GM19328 (cell line): ENCODE measurements at regions not wholly inside any gene's neighbourhood (a gene's known extent, or its start where the extent isn't known, plus 50 kb on each side); places are given as distances from the start of the nearest gene placed in this dataset.

Experiments
- ATAC-seq: cut with Tn5 transposase; IDR thresholded peaks from one replicate; pipeline ENCODE4 v1.9.1; 2021; ENCODE audit warnings: mild to moderate bottlenecking, moderate library complexity; ENCODE audit not compliant: unreplicated experiment

DNA sequence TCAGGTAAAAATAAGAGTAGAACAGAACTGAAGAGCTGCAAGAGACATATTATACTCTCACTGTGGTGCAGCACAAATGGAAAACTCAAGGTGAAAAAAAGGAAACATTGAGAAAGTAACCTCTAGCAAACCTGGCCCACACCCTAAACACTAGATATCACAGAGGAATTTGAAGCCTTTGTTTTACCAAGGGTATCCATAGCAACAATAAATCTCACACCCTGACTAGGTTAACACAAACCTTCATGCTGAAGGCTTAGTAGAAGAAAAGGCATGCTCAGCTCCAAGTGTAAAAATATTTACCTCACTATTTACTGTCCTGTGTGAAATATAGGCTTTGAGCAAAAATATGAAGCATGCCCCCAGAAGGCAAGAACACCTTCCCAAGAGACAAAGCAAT is 61.9 kb upstream of the TAB3 start:
- no peak for ATAC-seq

DNA sequence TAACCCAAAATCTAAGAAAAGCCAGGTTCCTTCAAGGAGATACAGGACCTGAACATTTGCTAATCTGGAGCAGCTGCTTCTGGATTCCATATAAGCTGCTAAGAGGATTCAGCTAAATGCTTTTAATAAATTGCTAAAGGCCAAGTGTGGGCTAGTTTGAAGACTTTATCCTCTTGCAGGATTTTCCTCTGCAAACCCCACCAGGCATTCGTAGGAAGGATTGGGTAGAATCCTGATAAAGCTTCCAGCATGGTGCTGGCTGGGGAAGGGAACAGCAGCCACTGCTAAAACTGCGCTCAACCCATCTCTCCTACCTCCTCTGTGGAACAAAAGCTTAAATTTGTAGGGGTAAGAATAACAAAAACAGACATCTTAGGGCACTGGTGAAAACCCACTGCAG is 61.3 kb upstream of the TAB3 start:
- ATAC-seq: no peak

DNA sequence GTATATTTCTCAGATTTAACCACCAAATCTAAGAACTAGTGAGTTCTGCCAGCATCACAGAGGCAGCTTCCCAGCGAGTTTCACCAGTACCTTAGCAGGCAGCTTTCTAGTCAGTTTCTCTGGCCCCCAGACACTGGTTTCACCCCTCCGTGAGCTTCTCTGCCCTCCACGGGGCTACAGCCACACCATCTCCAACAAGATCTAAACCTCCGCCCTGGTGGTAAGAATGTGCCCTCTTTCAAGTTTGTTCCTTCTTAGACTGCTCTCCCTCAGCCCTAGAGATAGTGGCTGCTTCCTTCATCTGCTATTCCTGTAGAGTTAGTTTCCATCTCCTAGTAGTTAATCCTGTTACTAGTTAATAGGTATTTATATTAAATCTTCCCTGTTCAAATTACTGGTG is 60.5 kb upstream of the TAB3 start:
- ATAC-seq: no peak

DNA sequence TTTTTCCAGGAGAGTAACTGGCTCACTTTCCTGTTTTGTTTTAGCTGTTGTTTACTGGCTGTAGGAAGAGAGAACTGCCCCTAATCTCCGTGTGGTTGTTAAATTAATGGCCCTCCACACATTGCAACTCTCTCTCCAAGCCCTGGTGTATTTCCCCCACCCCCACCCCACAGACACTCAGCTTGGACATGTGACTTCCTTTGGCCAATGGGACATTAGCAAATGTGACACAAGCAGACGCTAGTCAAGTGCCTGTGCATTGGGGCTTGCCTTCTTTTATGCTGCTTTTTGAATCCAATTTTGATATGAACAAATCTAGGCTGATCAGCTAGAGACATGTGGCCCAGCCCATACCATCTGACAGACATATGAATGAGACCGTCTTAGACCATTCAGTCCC is 59.6 kb upstream of the TAB3 start:
- no peak for ATAC-seq

DNA sequence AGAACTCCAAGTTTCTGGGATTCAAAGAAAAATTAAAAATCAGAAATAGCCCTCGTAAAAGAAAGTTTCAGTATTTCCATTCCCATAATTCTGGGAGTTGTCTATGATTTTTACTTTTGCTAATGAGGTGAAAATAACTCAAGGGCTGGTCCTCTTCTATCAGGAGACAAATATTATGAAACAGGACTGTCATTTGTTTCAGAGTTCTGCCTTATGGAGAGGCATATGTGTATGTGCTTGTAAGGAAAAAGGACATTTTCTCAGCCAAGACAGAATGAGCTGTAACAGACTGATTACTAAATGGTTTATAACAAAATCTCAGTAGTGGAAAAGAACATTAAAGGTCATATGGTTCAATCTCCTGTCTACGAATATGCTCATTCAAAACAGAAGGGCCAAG is 59.0 kb upstream of the TAB3 start:
- ATAC-seq: no peak

DNA sequence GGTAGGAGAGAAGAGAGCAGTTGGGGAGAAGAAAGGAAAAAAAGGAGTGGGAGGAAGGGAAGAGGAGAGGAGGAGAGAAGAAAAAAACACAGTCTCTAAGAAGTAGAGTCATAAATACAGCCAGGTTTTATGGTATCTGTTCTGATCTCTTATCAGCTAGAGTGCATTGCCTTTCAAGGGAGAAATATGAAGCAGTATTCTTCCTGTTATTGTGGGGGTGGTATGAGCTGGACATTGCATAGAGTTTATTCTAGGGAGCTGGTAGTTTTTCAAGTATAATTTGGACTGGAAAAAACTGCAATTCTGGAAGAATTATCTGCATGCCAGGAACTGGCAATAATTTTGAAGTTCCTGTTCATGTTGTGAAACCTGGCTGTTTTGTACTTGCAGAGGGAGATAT is 54.9 kb upstream of the TAB3 start:
- ATAC-seq: no peak

DNA sequence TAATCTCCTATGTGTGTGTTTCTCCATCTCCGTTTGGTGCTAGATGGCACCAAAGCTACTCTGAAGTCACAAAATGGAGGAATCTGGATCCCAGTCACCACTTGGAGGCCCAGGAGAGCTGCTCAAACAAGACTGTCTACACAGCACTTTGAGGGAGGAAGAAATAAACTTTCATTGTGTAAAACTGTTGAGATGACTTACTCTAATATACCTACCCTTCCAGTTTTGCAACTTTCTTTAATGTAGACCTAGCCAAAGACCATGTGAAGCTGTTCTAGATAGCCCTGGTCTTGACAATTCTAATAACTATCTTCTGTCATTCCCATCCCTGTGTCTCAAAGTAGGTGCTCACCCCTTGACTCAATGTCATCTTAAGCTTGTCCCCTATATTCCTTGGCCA is 52.8 kb upstream of the TAB3 start:
- ATAC-seq: no peak

DNA sequence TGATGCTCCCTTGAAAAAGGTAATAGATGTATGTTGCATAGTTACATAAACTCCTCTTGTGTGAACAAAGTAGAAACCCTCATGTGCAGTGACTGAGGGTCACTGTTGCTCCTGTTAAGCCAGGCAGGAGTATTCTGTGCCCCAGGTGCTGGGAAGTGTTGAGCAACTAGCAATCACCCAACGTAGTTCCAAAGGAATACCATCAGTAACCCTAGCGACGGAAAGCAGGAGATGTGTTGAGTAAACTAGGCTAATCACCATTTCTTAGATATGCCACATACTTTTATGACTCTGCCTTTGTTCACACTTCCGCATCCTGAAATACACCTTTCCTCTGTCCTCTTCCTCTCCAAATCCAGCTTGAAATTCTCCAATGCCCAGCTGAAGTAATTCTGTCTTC is 50.9 kb upstream of the TAB3 start:
- ATAC-seq: no peak
